ENCODE measurements at regions not wholly inside any gene's neighbourhood (a gene's known extent, or its start where the extent isn't known, plus 50 kb on each side); places are given as distances from the start of the nearest gene placed in this dataset.
"Not testable (repeated sequence)": the region's sequence is repeated elsewhere in the genome, so short reads cannot be mapped to it uniquely, and the experiment has no call there.

DNA sequence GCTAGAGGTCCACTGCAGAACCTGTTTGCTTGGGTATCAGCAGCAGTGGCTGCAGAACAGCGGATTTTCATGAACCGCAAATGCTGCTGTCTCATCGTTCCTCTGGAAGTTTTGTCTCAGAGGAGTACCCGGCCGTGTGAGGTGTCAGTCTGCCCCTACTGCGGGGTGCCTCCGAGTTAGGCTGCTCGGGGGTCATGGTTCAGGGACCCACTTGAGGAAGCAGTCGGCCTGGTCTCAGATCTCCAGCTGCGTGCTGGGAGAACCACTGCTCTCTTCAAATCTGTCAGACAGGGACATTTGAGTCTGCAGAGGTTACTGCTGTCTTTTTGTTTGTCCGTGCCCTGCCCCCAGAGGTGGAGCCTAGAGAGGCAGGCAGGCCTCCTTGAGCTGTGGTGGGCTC is 109.5 kb upstream of the TMEM196 start:
- TF ChIP-seq SRF (IDR thresholded peaks at IDR 0.05; ENCODE audit: low read depth, low read length); ZNF331 (CRISPR knock-in tag; IDR thresholded peaks at IDR 0.05); THAP11 (CRISPR knock-in tag; IDR thresholded peaks at IDR 0.05): not testable (repeated sequence)

All from HepG2 (cell line).